HFFc6 (cell line): ENCODE measurements at regions not wholly inside any gene's neighbourhood (a gene's known extent, or its start where the extent isn't known, plus 50 kb on each side); places are given as distances from the start of the nearest gene placed in this dataset.
A peak's percentile ranks its signal among the peaks of the same experiment; 100 is the strongest.

Experiments
- DNase-seq: peaks from one replicate; pipeline ENCODE4 v3.0.0-alpha.2; 2018
- H3K27ac Mint-ChIP-seq: 2 replicates; pipeline ENCODE4 v1.8.0; 2020; ENCODE audit warnings: mild to moderate bottlenecking, mixed read lengths
- H3K27me3 Mint-ChIP-seq: 2 replicates; pipeline ENCODE4 v1.8.0; 2021; ENCODE audit warnings: mild to moderate bottlenecking, moderate library complexity, mixed read lengths; ENCODE audit not compliant: insufficient read depth
- H3K36me3 Mint-ChIP-seq: 2 replicates; pipeline ENCODE4 v1.8.0; 2021; ENCODE audit warnings: low read depth, mixed read lengths
- H3K4me1 Mint-ChIP-seq: 2 replicates; pipeline ENCODE4 v1.8.0; 2020; ENCODE audit warnings: low read depth, mixed read lengths
- H3K4me3 Mint-ChIP-seq: 2 replicates; pipeline ENCODE4 v1.8.0; 2020; ENCODE audit warnings: mild to moderate bottlenecking, moderate library complexity, mixed read lengths
- H3K9me3 Mint-ChIP-seq: 2 replicates; pipeline ENCODE4 v1.8.0; 2020; ENCODE audit warnings: mild to moderate bottlenecking, mixed read lengths
- TF ChIP-seq, protein P1 (sequence below): fragments of 200-600 bp; sonication (generic); IDR thresholded peaks from 2 replicates; pipeline ENCODE4 v1.5.0; 2021; ENCODE audit warnings: antibody characterized with exemption, mild to moderate bottlenecking

DNA sequence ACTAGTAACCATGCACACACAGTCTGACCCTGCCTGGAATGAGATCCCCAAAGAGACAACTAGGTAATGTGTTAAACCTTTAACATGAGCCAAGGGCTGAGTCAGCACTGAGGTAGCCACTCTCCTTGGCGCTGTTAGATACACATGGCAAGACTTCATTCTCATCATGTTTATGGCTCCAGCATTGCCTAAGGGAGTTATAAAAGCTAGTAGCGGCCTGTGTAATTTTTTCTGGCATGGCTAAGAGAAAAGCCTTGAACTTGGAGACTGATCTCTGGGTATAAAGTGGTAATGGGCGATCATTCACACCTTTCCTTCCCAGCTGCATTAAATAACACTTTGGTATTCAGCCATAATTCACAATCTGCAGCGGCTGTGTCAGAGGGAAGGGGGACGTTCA, 779.7 kb upstream of the LRRC4C start:
- no peaks in the 10 kb centered on the region for H3K36me3 Mint-ChIP-seq
- no peak overlapping the region for H3K4me3 Mint-ChIP-seq
- H3K27me3 Mint-ChIP-seq: no peaks in the 10 kb centered on the region; the same call in 1 of the 2 replicates
- peaks cover 56% of the 10 kb centered on the region; the same call in 1 of the 2 replicates for H3K4me1 Mint-ChIP-seq
- H3K27ac Mint-ChIP-seq: peak overlapping the region; percentile 83; the same call in 1 of the 2 replicates
- DNase-seq: peak; percentile 95
- TF ChIP-seq, protein P1, sequence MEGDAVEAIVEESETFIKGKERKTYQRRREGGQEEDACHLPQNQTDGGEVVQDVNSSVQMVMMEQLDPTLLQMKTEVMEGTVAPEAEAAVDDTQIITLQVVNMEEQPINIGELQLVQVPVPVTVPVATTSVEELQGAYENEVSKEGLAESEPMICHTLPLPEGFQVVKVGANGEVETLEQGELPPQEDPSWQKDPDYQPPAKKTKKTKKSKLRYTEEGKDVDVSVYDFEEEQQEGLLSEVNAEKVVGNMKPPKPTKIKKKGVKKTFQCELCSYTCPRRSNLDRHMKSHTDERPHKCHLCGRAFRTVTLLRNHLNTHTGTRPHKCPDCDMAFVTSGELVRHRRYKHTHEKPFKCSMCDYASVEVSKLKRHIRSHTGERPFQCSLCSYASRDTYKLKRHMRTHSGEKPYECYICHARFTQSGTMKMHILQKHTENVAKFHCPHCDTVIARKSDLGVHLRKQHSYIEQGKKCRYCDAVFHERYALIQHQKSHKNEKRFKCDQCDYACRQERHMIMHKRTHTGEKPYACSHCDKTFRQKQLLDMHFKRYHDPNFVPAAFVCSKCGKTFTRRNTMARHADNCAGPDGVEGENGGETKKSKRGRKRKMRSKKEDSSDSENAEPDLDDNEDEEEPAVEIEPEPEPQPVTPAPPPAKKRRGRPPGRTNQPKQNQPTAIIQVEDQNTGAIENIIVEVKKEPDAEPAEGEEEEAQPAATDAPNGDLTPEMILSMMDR: no peak
- H3K9me3 Mint-ChIP-seq: peaks cover 8% of the 10 kb centered on the region; the same call in 1 of the 2 replicates

DNA sequence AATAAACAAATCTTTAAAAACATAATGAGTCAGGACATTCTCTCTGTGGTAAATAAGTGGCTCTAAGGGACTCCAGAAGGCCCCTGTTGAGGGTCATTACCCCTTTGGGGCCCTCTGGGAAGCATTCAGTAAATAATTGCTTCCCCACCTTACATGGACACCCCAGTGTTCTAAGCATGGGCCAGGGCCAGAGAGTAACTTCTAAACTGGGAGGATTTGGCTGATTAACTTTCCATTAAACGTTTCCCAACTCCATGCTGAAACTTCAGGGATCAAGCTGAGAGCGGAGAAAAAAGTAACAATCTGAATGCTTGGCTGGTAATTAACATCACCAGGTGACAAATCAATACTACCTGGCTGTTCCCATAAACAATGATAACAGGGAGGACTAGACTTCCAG, 783.9 kb upstream of the LRRC4C start:
- Mint-ChIP-seq H3K27me3 (no peaks in the 10 kb centered on the region), H3K4me3 (no peak overlapping the region), H3K36me3 (no peaks in the 10 kb centered on the region), H3K27ac (no peak overlapping the region), H3K9me3 (peaks cover 5% of the 10 kb centered on the region; the same call in 1 of the 2 replicates), H3K4me1 (peaks cover 19% of the 10 kb centered on the region; the same call in 1 of the 2 replicates)
- TF ChIP-seq, protein P1: no peak
- no peak for DNase-seq

DNA sequence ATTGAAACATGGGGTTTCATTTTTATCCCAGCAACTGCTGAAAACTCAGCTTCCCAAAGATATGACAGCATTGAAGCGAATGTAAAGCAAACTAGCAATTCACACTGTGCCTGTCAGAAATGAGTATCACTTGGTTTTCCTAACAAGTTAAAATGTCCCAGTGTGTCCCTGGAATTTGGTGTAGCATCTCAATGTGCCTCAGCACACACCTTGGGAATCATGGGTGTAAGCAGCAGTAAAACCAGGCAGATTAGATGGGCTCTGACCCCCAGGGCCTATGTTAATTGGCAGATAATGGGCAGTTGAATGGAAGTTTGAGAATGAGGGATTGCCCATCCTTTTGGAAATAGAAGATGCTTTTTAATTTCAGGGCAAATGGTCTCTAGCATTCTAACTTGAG, 784.9 kb upstream of the LRRC4C start:
- peaks cover 13% of the 10 kb centered on the region; the same call in 1 of the 2 replicates for H3K4me1 Mint-ChIP-seq
- DNase-seq: no peak
- no peaks in the 10 kb centered on the region for H3K27me3 Mint-ChIP-seq
- H3K36me3 Mint-ChIP-seq: no peaks in the 10 kb centered on the region
- TF ChIP-seq, protein P1: no peak
- no peak overlapping the region for H3K4me3 Mint-ChIP-seq
- peaks cover 5% of the 10 kb centered on the region; the same call in 1 of the 2 replicates for H3K9me3 Mint-ChIP-seq
- no peak overlapping the region for H3K27ac Mint-ChIP-seq

DNA sequence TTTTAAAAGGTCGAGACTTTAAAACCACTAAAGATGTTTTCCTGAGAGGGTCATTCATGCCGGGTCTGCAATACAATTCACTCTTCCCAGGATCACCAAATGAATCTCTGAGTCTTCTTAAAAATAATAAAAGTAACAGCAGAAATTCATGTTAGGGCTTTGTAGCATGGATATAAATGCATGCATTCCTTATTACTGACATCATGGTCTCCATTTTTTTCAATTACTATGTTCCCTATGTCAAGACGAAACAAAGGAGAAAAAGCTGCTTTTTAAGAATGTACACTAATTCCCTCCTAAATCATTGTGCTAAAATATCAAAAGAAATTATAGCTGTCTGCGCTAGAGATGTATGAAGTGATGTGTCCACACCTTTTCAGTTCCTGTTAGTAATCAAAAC, 789.9 kb upstream of the LRRC4C start:
- H3K27ac Mint-ChIP-seq: peak overlapping the region; percentile 54; the same call in 1 of the 2 replicates
- no peak for DNase-seq
- H3K27me3 Mint-ChIP-seq: no peaks in the 10 kb centered on the region
- H3K36me3 Mint-ChIP-seq: no peaks in the 10 kb centered on the region
- TF ChIP-seq, protein P1: no peak
- no peaks in the 10 kb centered on the region; the same call in 1 of the 2 replicates for H3K9me3 Mint-ChIP-seq
- H3K4me1 Mint-ChIP-seq: peaks cover 10% of the 10 kb centered on the region; the same call in 1 of the 2 replicates
- H3K4me3 Mint-ChIP-seq: no peak overlapping the region

DNA sequence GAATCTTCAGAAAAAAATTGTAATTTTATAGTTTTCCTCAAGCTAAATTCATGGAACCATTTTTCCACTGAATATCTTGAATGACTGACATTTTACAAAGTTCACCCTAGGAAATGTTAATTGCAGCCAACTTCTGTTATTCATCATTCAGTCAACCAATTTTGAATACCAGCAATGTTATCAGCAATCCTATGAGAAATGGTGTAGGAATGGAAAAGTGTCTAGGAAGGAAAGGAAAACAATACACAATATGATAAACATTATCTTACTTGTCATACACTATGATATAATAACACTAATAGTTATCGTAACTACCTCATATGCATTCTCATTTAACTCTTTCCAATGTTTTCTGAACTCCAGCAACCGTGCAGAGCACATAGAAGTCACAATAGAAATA, 790.5 kb upstream of the LRRC4C start:
- Mint-ChIP-seq H3K27ac (no peak overlapping the region), H3K4me3 (no peak overlapping the region), H3K4me1 (peaks cover 10% of the 10 kb centered on the region; the same call in 1 of the 2 replicates), H3K9me3 (no peaks in the 10 kb centered on the region; the same call in 1 of the 2 replicates), H3K36me3 (no peaks in the 10 kb centered on the region), H3K27me3 (no peaks in the 10 kb centered on the region)
- DNase-seq: no peak
- TF ChIP-seq, protein P1: no peak
